GM21360 (cell line): ENCODE measurements at regions not wholly inside any gene's neighbourhood (a gene's known extent, or its start where the extent isn't known, plus 50 kb on each side); places are given as distances from the start of the nearest gene placed in this dataset.

Experiments
- ATAC-seq: cut with Tn5 transposase; IDR thresholded peaks from one replicate; pipeline ENCODE4 v1.9.1; 2021; ENCODE audit warnings: mild to moderate bottlenecking, moderate library complexity; ENCODE audit not compliant: unreplicated experiment

DNA sequence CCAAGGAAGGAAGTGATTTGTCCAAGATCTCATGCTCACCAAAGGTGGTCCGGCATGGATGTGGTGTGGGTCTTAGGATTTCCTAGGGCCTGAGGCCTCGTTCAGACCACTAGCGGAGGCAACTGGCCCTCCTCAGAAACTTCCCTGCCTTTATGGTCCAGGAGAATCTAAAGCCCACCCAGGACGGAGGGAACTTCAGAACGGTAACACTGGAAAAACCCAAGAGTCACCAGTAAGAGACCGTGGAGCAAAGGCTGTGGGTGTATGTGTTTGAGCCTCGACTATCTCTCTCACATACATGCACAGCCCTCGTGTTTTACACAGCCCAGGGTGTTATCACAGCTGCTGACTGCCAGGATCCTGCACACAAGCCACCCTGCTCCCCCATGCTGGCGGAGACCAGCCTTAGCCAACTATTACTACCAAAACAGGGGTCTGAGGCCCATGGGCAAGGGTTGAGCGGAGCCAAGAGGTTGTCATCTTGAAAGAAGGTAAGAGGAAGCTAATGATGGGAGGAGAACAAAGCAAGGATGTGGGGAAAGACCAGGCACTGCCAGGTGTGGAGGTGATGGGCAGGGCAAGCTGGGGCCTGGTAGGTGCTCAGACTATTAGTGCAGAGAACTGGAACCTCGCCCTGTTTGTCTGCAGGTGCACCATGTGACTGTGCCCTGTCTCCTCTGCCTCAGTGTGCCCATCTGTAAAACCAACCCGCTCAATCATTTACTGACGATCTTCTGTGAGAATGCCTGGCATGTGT lies 170.2 kb upstream of the ZMIZ1 start:
- no peak for ATAC-seq

DNA sequence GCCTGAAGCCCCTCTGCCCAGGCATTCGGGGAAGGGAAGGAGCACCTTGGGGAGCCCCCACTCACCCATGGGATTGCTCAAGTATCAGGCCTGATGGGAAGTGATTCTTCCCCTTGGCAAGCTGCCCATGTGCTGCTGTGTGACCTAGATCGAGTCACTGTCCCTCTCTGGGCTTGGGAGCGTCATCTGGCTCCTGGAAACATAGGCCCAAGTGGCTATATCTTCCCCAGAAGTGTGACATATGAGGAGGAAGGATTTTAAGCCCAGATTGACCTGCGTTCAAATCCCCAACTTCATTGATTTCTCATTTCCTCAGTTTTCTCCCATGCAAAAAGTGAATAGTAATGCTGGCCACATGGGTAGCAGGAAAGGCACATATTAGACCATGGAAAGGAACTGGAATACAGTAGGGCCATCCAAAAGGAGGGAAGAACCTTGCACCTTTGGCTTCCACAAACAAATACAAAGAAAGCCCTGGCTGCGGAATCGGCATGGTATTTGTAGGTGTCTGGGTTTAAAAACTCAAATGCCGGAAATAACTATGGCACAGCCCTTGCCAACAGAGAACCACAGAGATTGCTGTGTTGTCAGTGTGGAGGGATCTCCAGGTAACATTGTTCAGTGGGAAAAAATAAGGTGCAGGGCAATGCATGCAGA lies 169.5 kb upstream of the ZMIZ1 start:
- no peak for ATAC-seq

DNA sequence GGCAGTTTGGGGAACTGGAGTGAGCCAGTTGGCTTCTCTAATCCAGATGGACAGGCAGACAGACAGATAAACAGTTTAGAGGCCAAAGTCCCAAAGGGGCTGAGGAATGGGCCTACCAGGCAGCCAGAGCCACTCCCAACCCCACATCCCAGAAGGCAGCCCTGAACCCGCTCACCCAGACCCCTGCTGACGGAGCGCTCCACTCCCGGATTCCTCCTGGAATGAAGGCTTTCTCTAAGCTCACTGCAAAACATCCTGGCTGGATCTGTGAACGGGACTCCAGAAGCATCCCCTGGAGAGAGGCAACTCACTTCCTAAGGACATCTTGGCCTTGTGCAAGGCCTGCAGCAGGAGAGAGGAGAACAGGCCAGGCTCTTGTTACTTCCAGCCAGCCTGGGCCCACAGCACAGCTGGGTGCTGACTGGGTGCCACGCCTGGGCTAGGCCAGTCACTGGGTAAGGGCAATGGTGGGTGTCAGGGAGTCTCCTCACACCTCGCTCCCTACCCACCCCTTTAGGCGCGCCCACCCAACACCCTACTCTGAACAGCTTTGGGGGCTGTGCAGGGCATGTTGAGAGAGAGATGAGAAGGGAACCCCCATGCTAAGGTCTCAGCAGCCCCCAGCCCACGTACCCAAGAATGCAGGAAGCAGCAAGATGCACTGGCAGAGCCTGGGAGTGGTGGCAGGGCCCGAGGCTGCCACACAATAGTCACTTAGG lies 168.6 kb upstream of the ZMIZ1 start:
- no peak for ATAC-seq

DNA sequence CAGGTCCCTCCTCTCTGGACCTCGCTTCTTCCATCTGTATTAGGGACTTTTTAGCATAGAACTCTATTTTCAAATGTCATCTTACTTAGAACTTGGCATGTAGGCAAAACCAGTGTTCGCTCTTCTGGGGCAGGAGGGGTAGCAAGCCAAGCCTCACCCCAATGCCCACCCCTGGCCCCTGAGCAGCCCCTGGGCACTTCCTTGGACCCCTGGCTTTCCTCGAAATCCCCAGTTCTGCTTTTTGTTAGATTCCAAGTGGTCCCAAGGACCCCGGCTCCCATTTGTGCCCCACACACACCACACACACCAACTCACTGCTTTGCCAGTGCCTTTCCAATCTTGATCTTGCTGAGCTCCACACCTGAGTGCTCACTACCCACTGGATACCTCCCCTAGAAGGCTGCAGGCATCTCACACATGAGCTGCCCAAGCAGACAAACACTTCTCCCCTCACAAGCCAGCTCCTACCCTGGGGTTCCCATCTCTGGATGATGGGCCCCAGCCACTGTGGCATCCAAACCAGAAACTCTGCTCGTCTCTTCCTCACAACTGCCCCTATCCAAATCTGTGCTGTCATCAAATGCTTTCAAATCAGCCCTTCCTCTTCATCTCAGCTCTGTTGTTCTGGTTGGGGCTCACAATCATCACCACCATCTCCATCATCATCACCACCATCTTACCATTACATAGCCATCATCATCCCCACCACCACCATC lies 167.9 kb upstream of the ZMIZ1 start:
- no peak for ATAC-seq

DNA sequence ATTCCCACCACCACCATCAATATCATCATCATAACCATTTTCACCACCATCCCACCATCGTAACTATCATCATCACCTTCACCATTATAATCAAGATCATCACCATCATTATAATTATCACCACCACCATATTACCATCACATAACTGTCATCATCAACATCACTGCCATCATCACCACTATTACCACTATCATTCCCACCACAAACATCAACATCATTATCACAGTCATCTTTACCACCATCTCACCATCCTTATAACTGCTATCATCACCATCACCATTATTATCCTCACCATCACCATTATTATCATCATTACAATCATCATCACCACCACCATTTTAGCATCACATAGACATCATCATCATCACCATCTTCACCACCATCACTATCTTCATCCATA lies 167.1 kb upstream of the ZMIZ1 start:
- ATAC-seq, result no peak

DNA sequence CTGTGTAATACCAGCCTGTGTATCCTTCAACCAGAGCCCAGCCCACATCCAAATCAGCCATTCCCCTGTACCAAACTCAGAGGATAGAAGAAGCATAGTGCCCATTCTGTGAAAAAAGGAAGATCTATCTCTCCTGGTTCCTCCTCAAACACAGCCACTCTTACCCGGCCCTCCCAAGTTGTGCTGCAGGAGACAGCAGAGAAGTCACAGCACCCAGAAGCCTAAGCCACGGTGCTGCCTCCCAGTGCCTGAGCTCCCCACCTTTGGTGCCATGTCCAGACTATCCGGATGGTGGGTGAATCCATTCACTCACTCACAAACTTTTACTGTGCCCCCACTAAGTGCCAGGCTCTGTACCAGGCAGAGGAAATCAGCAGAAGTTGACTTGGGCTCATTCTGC lies 166.0 kb upstream of the ZMIZ1 start:
- no peak for ATAC-seq

DNA sequence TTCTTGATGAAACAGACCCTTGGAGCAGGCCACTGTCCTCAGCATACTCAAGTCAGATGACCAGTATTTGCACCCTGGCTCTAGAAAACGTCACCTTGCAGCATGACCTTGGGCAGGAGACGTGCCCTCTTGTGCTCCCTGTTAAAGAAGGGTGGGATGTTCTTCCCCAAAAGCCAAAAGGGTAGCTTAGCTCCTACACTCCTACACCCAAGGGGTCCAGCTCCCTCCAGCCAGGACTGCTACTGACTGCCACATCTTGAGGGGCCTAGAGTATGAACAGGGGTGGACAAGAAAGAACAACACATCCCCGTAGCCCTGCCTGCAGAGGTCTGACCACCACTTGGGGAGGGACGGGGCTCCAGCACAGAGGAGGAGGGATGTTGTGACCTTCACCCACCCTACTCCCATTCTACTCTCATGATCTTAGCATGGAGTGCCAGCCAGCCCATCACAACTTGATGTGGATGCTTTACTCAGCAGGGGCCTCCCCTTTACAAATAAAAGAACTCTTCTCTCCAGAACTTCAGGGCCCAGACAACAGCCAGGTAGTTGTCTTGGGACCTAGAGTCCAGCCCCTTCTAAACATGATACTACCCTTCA lies 165.3 kb upstream of the ZMIZ1 start:
- ATAC-seq, result no peak

DNA sequence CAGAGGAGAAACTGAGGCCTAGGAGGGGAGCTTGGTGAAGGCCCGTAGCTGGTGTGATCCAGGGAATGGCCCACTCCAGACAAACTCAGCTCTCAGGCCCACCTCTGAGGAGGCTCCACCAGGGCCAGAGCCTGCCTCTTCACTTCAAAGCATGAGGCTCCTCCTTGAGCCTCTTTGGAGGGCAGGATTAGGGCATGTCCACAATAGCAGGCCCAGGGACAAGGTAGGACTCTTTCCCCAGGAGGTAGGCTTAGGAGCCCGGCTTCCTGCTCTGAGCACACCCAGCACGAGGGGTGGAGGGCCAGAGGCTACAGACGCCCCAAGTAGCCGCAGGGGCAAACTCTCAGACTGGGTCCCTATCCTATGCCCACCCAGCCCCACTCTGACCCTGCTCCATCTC lies 164.6 kb upstream of the ZMIZ1 start:
- no peak for ATAC-seq

DNA sequence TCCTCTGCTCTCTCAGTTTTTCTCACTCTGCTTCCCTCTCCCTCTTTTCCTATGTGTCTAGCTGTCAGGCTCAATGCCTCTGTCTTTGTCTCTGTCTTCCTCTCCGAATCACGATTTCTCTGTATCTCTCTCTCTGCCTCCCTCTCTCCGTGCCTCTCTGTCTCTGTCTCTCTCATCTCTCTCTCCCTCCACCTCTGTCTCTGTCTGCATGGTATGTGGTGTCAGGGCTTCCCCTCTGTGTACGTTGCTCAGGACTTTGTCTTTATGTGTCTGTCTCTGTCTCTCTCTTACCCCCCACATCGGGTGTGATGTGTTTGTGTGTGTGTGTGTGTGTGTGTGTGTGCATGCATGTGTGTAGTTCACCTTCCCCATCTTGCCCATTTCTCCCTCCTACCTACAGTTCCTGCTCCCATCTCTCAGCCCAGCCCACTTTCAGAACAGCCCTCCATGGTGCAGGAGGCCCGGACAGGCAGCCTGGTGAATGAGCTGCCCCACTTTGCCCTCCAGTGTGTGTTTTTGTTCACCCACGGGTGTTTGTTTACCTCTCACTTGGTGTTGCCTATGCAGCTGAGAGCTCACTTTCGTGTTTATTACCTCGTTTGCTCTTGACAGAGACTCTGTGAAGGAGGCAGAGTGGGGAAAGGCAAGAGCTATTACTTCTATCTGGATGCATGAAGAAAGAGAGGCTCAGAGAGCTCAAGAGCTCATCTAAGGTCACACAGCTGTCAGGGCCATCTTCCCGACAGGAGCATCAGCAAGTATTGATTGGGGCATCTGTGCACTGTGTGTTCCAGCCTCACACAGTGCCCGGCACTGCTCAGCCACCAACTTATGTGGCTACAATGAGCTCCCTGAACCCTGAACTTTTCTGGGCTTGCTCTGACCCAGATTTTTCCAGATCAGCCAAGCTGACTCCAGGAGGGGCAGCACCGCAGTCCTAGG lies 163.5 kb upstream of the ZMIZ1 start:
- no peak for ATAC-seq

DNA sequence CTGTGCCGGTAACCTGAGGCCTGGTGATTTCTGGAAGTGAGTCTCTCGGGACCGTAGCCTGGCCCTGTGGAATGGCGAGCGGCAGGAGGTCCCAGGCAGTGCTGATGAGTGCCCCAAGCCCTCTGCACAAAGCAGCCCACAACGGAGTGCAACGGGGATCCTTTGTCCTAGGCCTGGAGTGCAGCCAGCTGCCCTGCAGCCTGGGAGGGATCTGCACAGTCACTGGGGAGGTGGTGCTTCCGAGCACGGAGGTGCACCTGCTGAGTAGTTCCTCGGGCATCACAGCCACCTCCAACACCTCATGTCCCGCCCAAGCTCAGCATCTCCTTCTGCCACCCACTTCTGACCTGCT lies 162.8 kb upstream of the ZMIZ1 start:
- no peak for ATAC-seq

DNA sequence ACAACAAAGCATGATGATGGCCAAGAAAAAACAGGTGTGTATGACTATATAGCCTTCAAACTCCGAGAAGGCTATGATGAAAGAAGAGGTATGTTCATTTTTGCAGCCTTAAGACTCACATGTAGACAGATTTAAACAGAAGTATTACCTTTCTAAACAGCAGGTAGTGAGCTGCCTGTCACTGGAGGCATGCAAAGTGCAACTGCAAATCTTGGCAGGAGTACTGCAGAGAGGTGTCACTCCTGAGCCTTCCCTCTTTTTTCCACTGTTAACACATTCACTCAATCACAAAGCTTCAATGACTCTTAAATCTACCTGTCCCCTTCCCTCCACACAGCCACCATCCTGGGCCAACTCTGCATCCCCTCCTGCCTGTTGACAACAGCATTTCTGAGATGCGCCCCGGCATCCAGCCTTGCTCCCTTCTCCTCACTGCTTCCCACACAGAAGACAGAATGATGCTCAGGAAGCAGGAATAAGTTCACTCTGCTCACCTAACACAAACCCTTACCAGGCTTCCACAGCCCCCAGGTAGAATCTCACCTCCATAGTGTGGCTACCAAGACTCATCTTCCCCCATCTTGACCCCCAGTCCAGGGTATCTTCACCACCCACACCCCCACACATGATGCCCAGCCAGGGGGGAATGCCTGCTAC lies 161.9 kb upstream of the ZMIZ1 start:
- ATAC-seq, result no peak

DNA sequence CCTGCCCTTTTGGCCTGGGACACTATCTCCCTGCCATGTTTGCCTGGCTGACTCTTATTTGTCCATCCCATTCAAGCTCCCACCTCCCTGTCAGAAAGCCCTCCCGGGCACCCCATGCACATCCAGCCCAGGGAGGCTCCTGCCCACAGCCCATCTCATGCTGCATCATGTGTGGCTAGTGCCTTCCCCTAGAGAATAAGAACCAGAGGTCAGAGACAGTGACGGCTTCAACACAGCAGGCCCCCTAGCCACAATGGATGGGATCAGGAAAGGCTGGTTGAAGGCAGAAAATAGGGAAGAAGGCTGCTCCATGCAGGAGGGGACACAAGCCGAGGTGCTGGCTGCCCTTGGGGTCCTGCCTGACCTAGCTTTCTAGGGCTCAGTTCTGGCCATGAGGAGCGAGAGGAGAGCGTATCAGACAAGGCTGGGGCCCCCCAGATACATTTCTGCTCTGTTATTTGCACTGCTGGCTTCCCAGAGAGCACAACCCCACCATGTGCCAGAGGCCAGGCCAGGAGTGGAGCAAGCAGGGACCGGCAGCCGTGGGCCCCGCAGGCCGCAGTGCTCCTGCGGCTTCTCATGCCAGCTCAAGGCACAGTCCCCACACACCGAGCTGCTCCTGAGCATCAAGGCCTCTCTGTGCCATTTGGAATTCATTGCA lies 161.1 kb upstream of the ZMIZ1 start:
- no peak for ATAC-seq

DNA sequence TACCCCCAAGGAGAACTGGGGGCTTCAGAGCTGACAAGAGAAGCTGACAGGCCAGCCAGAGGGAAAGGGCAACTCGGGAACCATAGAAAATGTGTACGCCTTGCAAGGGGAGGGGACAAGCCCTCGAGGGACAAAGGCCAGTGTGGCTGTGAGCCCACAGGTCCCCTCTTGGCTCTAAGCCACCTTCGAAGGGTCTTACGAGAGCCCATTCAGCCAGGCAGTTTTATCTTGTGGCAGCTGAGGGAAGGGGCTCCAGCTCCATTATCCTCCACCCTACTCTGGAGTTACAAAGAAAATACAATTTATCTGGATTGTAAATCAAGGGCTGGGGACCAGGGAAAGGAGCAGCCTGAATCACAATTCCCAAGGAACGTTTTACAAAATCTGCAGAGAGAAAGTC lies 159.5 kb upstream of the ZMIZ1 start:
- no peak for ATAC-seq

DNA sequence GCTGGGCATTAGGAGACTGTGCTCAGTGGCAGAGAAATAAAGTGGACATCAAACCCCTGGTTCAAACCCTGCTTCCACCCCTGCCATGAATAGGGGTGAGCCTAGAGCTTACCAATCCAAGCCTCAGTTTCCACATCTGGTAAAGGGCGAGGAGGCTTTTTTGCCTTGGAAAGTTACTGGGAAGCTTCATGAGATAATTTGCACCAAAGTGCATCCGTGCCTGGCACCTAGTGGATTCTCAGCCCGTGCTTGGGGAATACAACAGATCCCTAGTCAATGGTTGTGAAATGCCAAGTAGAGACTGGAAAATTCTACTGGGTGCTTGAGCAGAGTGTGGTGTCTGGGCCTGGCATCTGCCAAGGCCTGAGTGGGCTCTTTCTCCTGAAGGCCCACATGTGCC lies 158.7 kb upstream of the ZMIZ1 start:
- ATAC-seq, result no peak

DNA sequence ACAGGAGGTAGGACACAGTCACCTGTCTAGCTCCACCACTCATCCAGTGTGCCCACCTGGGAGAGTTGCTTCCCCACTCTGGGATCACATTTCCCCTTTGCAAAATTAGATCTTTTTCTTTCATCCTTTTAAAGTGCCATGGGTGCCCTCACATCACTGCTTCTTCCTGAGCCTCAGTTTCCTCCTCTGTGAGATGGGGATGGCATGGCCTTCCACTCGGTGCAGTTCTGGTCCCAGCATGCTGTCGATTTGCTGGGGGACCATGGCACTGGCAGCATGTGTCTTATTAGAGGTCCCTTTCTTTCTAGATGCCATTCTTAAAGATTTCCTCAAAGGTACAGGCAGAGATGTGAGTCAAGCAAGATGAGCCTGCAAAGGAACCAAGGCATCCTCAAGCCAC lies 158.3 kb upstream of the ZMIZ1 start:
- ATAC-seq, result no peak

DNA sequence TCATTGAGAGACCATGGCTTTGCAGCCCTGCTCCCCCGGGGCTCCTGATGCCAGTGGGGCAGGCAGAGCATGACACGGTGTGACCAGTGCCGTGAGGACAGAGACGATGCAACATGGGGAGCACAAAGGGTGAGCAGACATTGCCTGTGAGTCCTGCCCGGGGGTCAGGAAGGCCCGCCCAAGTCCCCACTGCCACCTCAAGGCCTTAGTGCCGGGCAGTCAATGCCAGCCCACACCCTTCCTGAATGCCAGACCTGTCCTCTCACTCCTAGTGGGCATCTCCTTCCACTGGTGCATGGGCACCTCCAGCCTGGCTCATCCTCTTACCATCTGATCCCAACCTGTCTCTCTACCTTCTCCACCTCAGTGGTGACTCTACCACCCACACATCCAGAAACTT lies 157.9 kb upstream of the ZMIZ1 start:
- no peak for ATAC-seq

DNA sequence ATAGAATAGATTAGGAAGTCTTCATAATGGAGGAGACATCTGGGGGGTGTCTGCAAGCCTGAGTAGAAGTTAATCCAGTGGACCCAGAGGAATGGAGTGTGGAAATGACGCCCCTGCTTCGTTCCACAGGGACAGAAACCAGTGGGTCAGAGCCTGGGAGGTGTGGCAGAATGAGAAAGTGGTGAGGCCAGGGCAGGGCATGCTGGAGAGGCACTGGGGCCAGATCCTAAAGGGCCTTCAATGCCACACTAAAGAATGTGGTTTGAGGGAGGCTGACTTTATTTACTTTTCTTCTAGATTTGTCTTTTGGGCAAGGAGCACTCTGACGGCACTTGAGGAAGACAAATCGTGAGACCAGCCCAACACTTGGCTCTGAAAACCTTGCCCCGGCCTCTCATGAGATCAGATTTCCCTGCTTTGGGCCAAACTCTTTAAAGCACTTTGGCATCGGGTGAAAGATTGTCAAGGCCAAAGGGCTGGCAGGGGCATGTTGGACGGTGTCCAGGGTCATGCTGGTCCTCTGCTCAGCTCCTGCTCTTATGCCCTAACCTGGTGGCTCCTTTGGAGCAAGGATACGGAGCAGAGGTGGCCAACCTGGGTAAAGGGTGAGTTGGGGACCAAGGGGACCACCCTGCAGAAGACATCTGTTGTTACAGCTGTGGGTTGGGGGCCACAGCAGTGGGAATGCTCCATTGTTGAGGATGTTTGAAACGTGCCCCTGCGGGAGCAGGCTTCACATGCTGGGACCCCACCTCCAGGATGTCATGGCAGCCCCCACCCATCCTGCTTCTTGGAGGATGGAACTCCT lies 157.0 kb upstream of the ZMIZ1 start:
- no peak for ATAC-seq
